GM04503 (cell line): ENCODE measurements at regions not wholly inside any gene's neighbourhood (a gene's known extent, or its start where the extent isn't known, plus 50 kb on each side); places are given as distances from the start of the nearest gene placed in this dataset.

Experiments
- DNase-seq: peaks from one replicate; pipeline ENCODE4 v3.0.0-alpha.2; 2012; ENCODE audit warnings: low read depth

GRCh38 chrX:112901869-112902725, 61.5 kb upstream of the AMOT start:
- DNase-seq: no peak

- no peak for DNase-seq
Observed at GRCh38 chrX:112896051-112896450, 55.4 kb upstream of the AMOT start.
